HCT116 (cell line): ENCODE measurements at regions not wholly inside any gene's neighbourhood (a gene's known extent, or its start where the extent isn't known, plus 50 kb on each side); places are given as distances from the start of the nearest gene placed in this dataset.

Experiments
- ATAC-seq: fragments of 200-7000 bp; cut with Tn5 transposase; 2 replicates; pipeline ENCODE4 v1.9.1; 2020; ENCODE audit warnings: mild to moderate bottlenecking, moderate library complexity
- BruUV-seq: library from RNA; stranded (reverse); fragments of 400-500 nt; replicated peaks from 2 replicates; lab custom pipeline; 2021; lab: Mats Ljungman, UMichigan
- CTCF ChIA-PET: fragments of 300-600 bp; sonication (Branson Sonifier 250); formaldehyde crosslinking; loops from one replicate; lab custom pipeline; 2021; ENCODE audit warnings: antibody characterized with exemption; lab: Charles Lee
- POLR2A ChIA-PET: fragments of 300-600, 350-600 bp; sonication (Branson Sonifier 250); formaldehyde crosslinking; loops from one replicate; lab custom pipeline; 2021; ENCODE audit warnings: antibody characterized with exemption; lab: Charles Lee
- RAD21 ChIA-PET, 2 experiments: fragments of 300-600 bp; sonication (Branson Sonifier 250); formaldehyde crosslinking; loops; one replicate each; lab custom pipeline; 2023; ENCODE audit warnings: low total read pairs in 2 of 2; ENCODE audit not compliant: uncharacterized antibody in 2 of 2, unreplicated experiment in 2 of 2, low non-redundant PET in 1 of 2; lab: Charles Lee
- DNase-seq: peaks from one replicate; pipeline ENCODE4 v3.0.0-alpha.2; 2010; ENCODE audit warnings: low read depth, low spot score
- H2AFZ ChIP-seq: fragments of 200-600 bp; shearing (Covaris generic), sonication (generic); 2 replicates; pipeline ENCODE4 v1.6.1; 2017; ENCODE audit warnings: low read depth, mixed run types, mixed read lengths, antibody characterized with exemption, low read length; ENCODE audit not compliant: poor library complexity, severe bottlenecking
- H3K27ac ChIP-seq: 2 replicates; pipeline ENCODE4 v1.5.1; 2012; ENCODE audit warnings: low read depth, low read length
- H3K27me3 ChIP-seq: fragments of 200-600 bp; sonication (generic); 2 replicates; pipeline ENCODE4 v1.6.1; 2016; ENCODE audit warnings: mixed run types, low read length, mixed read lengths; ENCODE audit not compliant: insufficient read depth
- H3K36me3 ChIP-seq, 2 experiments: fragments of 200-500 bp in 1 of 2; fragments of 200-600 bp in 1 of 2; sonication (Bioruptor generic) in 1 of 2; sonication (generic) in 1 of 2; 2 replicates each; pipeline versions ENCODE4 v1.5.1 to v1.6.1; 2014 to 2016; ENCODE audit warnings: low read length in 2 of 2, inconsistent platforms in 1 of 2, mixed read lengths in 1 of 2, mixed run types in 1 of 2; ENCODE audit not compliant: insufficient read depth in 2 of 2, control insufficient read depth in 1 of 2
- H3K4me1 ChIP-seq, 2 experiments: fragments of 200-600 bp in 1 of 2; sonication (generic) in 1 of 2; 2 replicates each; pipeline versions ENCODE4 v1.5.1 to v1.6.1; 2012 to 2017; ENCODE audit warnings: low read length in 2 of 2, inconsistent platforms in 1 of 2, mild to moderate bottlenecking in 1 of 2, mixed read lengths in 1 of 2, mixed run types in 1 of 2, moderate library complexity in 1 of 2; ENCODE audit not compliant: insufficient read depth in 2 of 2, control insufficient read depth in 1 of 2
- H3K4me2 ChIP-seq: fragments of 200-600 bp; sonication (generic); 2 replicates; pipeline ENCODE4 v1.6.1; 2017; ENCODE audit warnings: mixed run types, low read length, mixed read lengths
- H3K4me3 ChIP-seq, 2 experiments: fragments of 200-600 bp in 1 of 2; sonication (generic) in 1 of 2; replicated peaks in 1 of 2; 2 replicates each; pipeline ENCODE4 v1.5.1; 2011 to 2016; ENCODE audit warnings: low read length in 2 of 2, control low read depth in 1 of 2, low read depth in 1 of 2, mild to moderate bottlenecking in 1 of 2, mixed read lengths in 1 of 2, mixed run types in 1 of 2
- H3K79me2 ChIP-seq: fragments of 200-600 bp; sonication (generic); 2 replicates; pipeline ENCODE4 v1.6.1; 2017; ENCODE audit warnings: mild to moderate bottlenecking, mixed run types, low read length, moderate library complexity, mixed read lengths; ENCODE audit not compliant: insufficient read depth
- H3K9ac ChIP-seq: fragments of 200-600 bp; sonication (generic); 2 replicates; pipeline ENCODE4 v1.6.1; 2016; ENCODE audit warnings: low read length, mixed read lengths
- H3K9me2 ChIP-seq: fragments of 200-600 bp; sonication (generic), shearing (Covaris generic); 2 replicates; pipeline ENCODE4 v1.6.1; 2017; ENCODE audit warnings: mixed run types, mild to moderate bottlenecking, moderate library complexity; ENCODE audit not compliant: insufficient read depth
- H3K9me3 ChIP-seq, 2 experiments: fragments of 200-500 bp in 1 of 2; fragments of 200-600 bp in 1 of 2; sonication (Bioruptor generic) in 1 of 2; sonication (generic) in 1 of 2; 2 replicates each; pipeline ENCODE4 v1.6.1; 2014 to 2017; ENCODE audit warnings: low read length in 2 of 2, mixed read lengths in 2 of 2, inconsistent platforms in 1 of 2, low read depth in 1 of 2, mild to moderate bottlenecking in 1 of 2, mixed run types in 1 of 2, moderate library complexity in 1 of 2; ENCODE audit not compliant: control insufficient read depth in 1 of 2, insufficient read depth in 1 of 2
- H4K20me1 ChIP-seq: fragments of 200-600 bp; sonication (generic), shearing (Covaris generic); 2 replicates; pipeline ENCODE4 v1.6.1; 2017; ENCODE audit warnings: mixed run types, mild to moderate bottlenecking, moderate library complexity; ENCODE audit not compliant: insufficient read depth
- ATF3 ChIP-seq: IDR thresholded peaks from 2 replicates; pipeline ENCODE4 v1.6.1; 2012
- CBX3 ChIP-seq: IDR thresholded peaks from 2 replicates; pipeline ENCODE4 v1.6.1; 2012; ENCODE audit warnings: low read depth
- CTCF ChIP-seq, 3 experiments: fragments of 200-600 bp in 1 of 3; sonication (generic) in 1 of 3; IDR thresholded peaks in 2 of 3; conservative IDR thresholded peaks in 1 of 3; 2 replicates each; pipeline ENCODE4 v1.5.1; 2012 to 2017; ENCODE audit warnings: low read depth in 2 of 3, low read length in 2 of 3, antibody characterized with exemption in 1 of 3, borderline replicate concordance in 1 of 3, control low read depth in 1 of 3, mild to moderate bottlenecking in 1 of 3, mixed read lengths in 1 of 3, mixed run types in 1 of 3, moderate library complexity in 1 of 3; ENCODE audit not compliant: insufficient read depth in 1 of 3
- EGR1 ChIP-seq: IDR thresholded peaks from 2 replicates; pipeline ENCODE4 v1.6.1; 2012; ENCODE audit warnings: low read depth
- ELF1 ChIP-seq: IDR thresholded peaks from 2 replicates; pipeline ENCODE4 v1.6.1; 2012; ENCODE audit warnings: low read depth, borderline replicate concordance
- EZH2phosphoT487 ChIP-seq: fragments of 200-600 bp; IDR thresholded peaks from 2 replicates; pipeline ENCODE4 v1.6.1; 2018; ENCODE audit warnings: antibody characterized with exemption, borderline replicate concordance
- FOSL1 ChIP-seq: IDR thresholded peaks from 2 replicates; pipeline ENCODE4 v1.6.1; 2012; ENCODE audit warnings: low read depth
- POLR2AphosphoS5 ChIP-seq: IDR thresholded peaks from 2 replicates; pipeline ENCODE4 v1.6.1; 2011; ENCODE audit warnings: mild to moderate bottlenecking, low read depth, low read length, moderate library complexity
- RAD21 ChIP-seq: IDR thresholded peaks from 2 replicates; pipeline ENCODE4 v1.6.1; 2012; ENCODE audit warnings: low read depth, mild to moderate bottlenecking
- SIN3A ChIP-seq: IDR thresholded peaks from 2 replicates; pipeline ENCODE4 v1.6.1; 2012; ENCODE audit warnings: low read depth
- SP1 ChIP-seq: IDR thresholded peaks from 2 replicates; pipeline ENCODE4 v1.6.1; 2012; ENCODE audit warnings: low read depth
- SRF ChIP-seq: IDR thresholded peaks from 2 replicates; pipeline ENCODE4 v1.6.1; 2012; ENCODE audit warnings: low read depth
- TCF7L2 ChIP-seq: IDR thresholded peaks from 2 replicates; pipeline ENCODE4 v1.7.0; 2011; ENCODE audit warnings: borderline replicate concordance, inconsistent platforms; ENCODE audit not compliant: insufficient read depth, insufficient read length; ENCODE audit errors: extremely low read depth
- YY1 ChIP-seq: IDR thresholded peaks from 2 replicates; pipeline ENCODE4 v1.6.1; 2011; ENCODE audit warnings: low read length, low read depth, moderate library complexity, mild to moderate bottlenecking; ENCODE audit not compliant: insufficient replicate concordance; ENCODE audit errors: extremely low read depth
- ZBTB33 ChIP-seq: IDR thresholded peaks from 2 replicates; pipeline ENCODE4 v1.6.1; 2011; ENCODE audit warnings: mild to moderate bottlenecking, low read length, moderate library complexity; ENCODE audit not compliant: insufficient replicate concordance; ENCODE audit errors: extremely low read depth
- ZFX ChIP-seq: fragments of 450-650 bp; IDR thresholded peaks from 2 replicates; pipeline ENCODE4 v1.6.1; 2017
- ZNF274 ChIP-seq: fragments of 200-500 bp; sonication (Bioruptor generic); IDR thresholded peaks from 2 replicates; pipeline ENCODE4 v1.6.1; 2014; ENCODE audit warnings: mild to moderate bottlenecking, low read depth, low read length, inconsistent platforms
- intact Hi-C: fragments of 100-400 bp; cut with micrococcal nuclease; formaldehyde crosslinking; loops from 2 replicates; pipeline ENCODE4 v1.10.0; 2022

GRCh38 chr1:81590171-81590570, 210.6 kb upstream of the ADGRL2 start:
- TF ChIP-seq RAD21 (no peak), ATF3 (no peak), SRF (no peak), SP1 (no peak), SIN3A (no peak), ZNF274 (no peak), ZFX (no peak), FOSL1 (no peak), TCF7L2 (no peak), EZH2phosphoT487 (no peak), CBX3 (no peak), ELF1 (no peak), CTCF (IDR thresholded peaks at IDR 0.05 in 2 of 3, conservative IDR thresholded peaks at IDR 0.05 in 1 of 3; ENCODE audit: borderline replicate concordance in 1 of 3, insufficient read depth in 1 of 3, low read depth in 2 of 3, low read length in 2 of 3) (no peak), YY1 (no peak), ZBTB33 (no peak), POLR2AphosphoS5 (no peak), EGR1 (no peak)
- DNase-seq (no peak), ATAC-seq (no peak)
- no peak overlapping the region for H3K4me3 ChIP-seq
- no peak overlapping the region for H3K4me2 ChIP-seq
- no peaks in the 10 kb centered on the region for H3K36me3 ChIP-seq
- ChIA-PET RAD21 (no interaction called here), CTCF (no interaction called here), POLR2A (no interaction called here)
- H3K9ac ChIP-seq: no peak overlapping the region
- H2AFZ ChIP-seq: no peak overlapping the region
- no peaks in the 10 kb centered on the region for H3K9me2 ChIP-seq
- no peaks in the 10 kb centered on the region for H3K9me3 ChIP-seq
- H3K79me2 ChIP-seq: no peaks in the 10 kb centered on the region
- intact Hi-C loops: no loop called here
- H4K20me1 ChIP-seq: no peaks in the 10 kb centered on the region
- no peaks in the 10 kb centered on the region for H3K4me1 ChIP-seq
- no TSS peak for BruUV-seq
- no peaks in the 10 kb centered on the region for H3K27me3 ChIP-seq
- H3K27ac ChIP-seq: no peak overlapping the region
